ENCODE measurements at regions not wholly inside any gene's neighbourhood (a gene's known extent, or its start where the extent isn't known, plus 50 kb on each side); places are given as distances from the start of the nearest gene placed in this dataset.

DNA sequence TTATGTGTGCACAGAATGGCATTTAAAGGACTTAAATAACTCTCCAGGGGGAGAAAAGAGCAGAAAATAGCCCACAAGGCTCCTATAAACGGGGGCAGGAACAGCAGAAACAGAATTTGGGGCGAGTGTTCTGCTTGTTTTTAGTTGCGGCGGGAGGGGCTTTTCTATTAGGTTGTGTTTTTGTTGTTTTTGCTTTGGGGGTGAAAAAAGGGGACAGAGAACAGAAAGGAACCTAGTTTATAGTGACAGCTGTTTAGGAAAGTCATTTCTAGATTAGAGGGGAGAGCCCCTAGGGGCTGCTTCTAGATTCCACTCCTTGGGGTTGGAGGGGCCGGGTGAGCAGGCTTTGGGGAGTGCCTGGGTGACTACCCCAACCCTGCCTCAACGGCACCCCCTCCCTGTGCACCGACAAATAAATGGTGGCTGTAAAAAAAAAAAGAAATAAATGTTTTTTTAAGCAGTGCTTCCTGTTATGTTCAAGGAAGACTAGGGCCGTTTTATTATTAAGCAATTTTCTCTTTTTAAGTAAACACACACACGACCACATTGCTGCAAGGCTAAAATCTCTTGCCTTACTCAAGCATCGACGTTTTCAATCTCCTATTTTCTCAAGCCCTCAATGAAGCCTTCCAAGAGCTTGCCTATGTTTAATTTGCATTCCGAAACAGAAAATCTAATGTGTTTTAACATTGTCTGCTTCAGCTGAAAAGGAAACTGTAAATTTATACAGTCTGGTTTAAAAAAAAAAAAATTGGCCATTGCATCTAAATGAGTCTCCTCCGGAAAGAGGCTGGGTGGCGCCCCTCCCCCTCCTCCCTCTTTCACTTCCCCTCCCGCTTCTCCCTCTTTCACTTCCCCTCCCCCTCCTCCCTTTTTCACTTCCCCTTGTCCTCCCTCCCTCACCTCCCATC is 123.3 kb upstream of the TBL1X start:
- TF ChIP-seq CTCF (IDR thresholded peaks at IDR 0.05), result no peak
- no peak for TF ChIP-seq EZH2 (IDR thresholded peaks at IDR 0.05; ENCODE audit: borderline replicate concordance, insufficient read depth, low read depth, low read length, poor library complexity, severe bottlenecking)
- Histone ChIP-seq H2AFZ (ENCODE audit: insufficient read depth, low read depth, low read length, poor library complexity, severe bottlenecking) (peak overlapping the region; percentile 41), H3K4me2 (replicated peaks; ENCODE audit: low read depth, low read length, poor library complexity, severe bottlenecking) (peak overlapping the region; percentile 82), H3K27me3 (replicated peaks in 1 of 4; ENCODE audit: control extremely low read depth in 1 of 4, control insufficient read depth in 3 of 4, insufficient read depth in 4 of 4, low read length in 3 of 4) (no peaks in the 10 kb centered on the region), H4K20me1 (ENCODE audit: control insufficient read depth, insufficient read depth, low read length, poor library complexity, severe bottlenecking) (no peaks in the 10 kb centered on the region), H3K4me3 (ENCODE audit: control extremely low read depth in 1 of 5, extremely low read depth in 1 of 5, insufficient read depth in 1 of 5, low read depth in 2 of 5, low read length in 4 of 5) (peak overlapping the region; percentile 30 to 71 (median 47)), H3K36me3 (replicated peaks in 1 of 2; ENCODE audit: control extremely low read depth in 1 of 2, control insufficient read depth in 1 of 2, extremely low read depth in 1 of 2, insufficient read depth in 2 of 2, low read length in 1 of 2) (no peaks in the 10 kb centered on the region), H3K4me1 (ENCODE audit: control insufficient read depth in 2 of 2, insufficient read depth in 2 of 2, low read length in 2 of 2) (peaks cover 29 to 33% of the 10 kb centered on the region in 2 donors), H3K9me3 (ENCODE audit: control extremely low read depth in 1 of 3, control insufficient read depth in 2 of 3, insufficient read depth in 1 of 3, low read length in 2 of 3) (no peaks in the 10 kb centered on the region), H3K9ac (ENCODE audit: low read length) (peak overlapping the region; percentile 60), H3K79me2 (ENCODE audit: control insufficient read depth, insufficient read depth, low read length) (no peaks in the 10 kb centered on the region), H3K27ac (ENCODE audit: low read length in 2 of 2) (peak overlapping the region; percentile 83 to 93)
- ChIA-PET CTCF (interaction anchor here (0.6 to 2.0 kb wide), 6 partner anchors 11 to 777 kb away, joined by 3 to 28 read pairs (median 4); no protein-coding TSS in a partner anchor), POLR2A (interaction anchor here (0.6 to 1.1 kb wide), 6 partner anchors 20 to 847 kb away, joined by 3 to 8 read pairs (median 4); no protein-coding TSS in a partner anchor)
- H3K9me3 Mint-ChIP-seq (ENCODE audit: insufficient read depth), result no peaks in the 10 kb centered on the region
- H3K4me1 Mint-ChIP-seq, result peaks cover 30% of the 10 kb centered on the region
- intact Hi-C loops (cut with micrococcal nuclease), result loop anchor here (1.0 to 10.0 kb wide), 8 partner anchors 11 to 776 kb away; no protein-coding TSS in a partner anchor
- H3K27me3 Mint-ChIP-seq, result no peaks in the 10 kb centered on the region
- DNase-seq (peak; percentile 90), ATAC-seq (ENCODE audit: low read depth) (peak; percentile 61)
- WGBS (ENCODE audit: insufficient coverage), result no CpG with 5 or more reads among the region's 15 CpGs
- peak overlapping the region; percentile 84 for H3K4me3 Mint-ChIP-seq
- H3K27ac Mint-ChIP-seq, result peak overlapping the region; percentile 92

Data from B cell (primary cell).